NCI-H510A treated with DMSO at 0.1 percent for 48 hours (cell line): ENCODE measurements at regions not wholly inside any gene's neighbourhood (a gene's known extent, or its start where the extent isn't known, plus 50 kb on each side); places are given as distances from the start of the nearest gene placed in this dataset.

Experiments
- DNase-seq: peaks from one replicate; lab custom pipeline; 2025; lab: John Stamatoyannopoulos, UW

DNA sequence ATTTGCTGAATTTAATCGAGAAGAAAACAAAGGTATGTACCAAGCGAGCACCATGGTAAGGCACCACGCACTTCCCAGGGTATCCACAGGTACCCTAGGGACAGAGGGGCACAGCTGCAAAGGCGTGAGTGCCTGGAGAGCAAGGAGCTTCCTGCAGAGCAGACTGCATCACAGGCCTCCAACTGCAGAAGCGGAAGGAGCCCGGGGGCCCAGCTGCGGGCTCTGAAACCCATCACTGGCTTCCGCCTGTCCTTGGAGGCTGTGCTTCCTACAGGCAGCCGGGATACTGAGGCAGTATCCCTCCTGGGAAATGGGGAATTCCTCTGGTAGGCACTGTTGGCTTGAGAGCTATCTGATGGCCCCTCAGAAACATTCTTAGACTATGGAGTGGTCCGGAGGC, 217.4 kb upstream of the GMDS start:
- DNase-seq = no peak

- no peak for DNase-seq
Observed at GRCh38 chr6:2460216-2460745, 214.9 kb upstream of the GMDS start.

DNA sequence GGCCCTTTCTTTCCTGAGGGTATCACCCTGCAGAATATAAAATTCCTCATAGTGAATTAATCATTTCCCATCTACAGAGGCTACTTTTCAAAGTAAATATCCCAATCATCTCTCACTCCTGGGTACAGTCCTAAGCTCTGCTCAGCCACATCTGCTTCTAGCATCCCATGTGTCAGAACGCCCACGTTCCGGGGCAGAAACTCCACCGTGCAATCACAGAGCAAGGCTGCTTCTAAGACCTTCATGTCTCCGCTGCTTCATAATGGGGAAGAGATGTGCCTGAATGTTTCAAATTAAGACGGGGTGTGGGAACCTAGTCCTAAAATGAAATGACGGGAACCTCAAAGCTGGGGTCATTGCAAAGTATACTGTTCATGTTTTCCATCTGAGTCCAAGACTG, 208.8 kb upstream of the GMDS start:
- no peak for DNase-seq

DNA sequence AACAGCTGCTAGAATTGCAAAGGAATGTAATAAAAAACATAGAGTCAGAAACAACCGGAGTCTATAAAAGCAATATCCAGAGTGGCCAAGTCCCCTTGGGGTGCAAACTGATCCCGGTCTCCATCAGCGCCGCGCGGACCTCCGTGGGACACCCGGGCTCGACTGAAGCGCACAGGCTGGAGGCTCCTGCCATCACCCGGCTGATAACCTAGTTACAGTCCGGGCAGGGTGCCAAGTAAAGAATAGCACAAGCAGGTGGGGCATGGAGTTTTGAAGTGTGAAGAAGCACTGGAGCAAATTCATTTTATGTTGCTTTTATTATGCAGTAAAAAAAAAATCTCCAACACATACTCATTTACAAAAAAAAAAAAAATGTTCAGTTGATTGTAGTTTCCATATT, 205.1 kb upstream of the GMDS start:
- DNase-seq = peak; percentile 70

DNA sequence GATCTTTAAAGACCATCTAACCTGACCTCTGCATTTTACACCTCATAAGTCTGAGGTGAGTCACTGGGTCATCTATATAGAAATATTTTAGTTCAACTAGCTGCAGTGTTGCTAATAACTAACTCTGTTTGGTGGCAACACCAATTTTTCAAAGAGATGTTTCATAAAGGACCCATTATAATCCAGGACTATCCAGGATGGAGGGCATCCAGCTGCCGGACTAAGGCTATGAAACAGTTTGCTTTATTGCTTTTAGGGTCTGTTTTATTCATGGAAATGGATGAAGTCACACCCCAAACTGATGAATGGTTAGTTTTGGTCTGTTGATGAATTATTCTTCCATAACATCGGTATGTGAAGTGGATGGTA, 204.2 kb upstream of the GMDS start:
- DNase-seq = no peak

DNA sequence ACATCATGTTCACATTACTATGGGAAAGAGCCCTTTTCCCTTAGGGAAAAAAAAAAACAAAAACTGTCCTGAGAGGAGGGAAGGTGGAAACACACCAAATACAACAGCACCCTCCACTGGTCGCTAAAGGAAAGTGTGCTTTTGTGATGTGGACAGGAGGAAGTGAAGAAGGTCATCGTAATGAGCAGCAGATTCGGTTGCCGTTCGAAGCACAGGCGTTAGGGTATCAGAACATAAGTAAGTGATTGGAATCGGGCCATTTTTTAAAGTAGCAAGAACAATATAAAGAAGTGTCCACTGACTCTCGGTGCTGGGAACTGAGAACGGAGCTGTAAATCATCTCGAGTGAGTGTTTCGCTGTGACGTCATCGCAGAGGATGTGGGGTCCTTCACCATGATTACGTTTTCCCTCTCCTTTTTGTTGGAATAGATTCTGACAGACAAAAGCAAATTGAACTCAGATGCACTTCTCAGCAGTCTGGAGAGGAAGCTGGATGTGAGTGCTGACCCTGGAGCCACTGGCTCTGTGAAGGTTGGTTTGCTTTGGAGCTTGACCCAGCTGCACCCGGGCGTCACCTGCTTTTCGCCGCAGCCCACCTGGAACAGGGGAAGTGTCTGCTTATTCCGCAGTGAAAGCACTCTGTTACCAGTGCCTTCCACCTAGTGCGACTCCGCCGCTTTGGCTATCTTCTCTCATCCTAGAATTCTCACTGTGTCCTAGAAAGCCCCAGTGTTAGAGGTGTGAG, 203.6 kb upstream of the GMDS start:
- peak; percentile 75 for DNase-seq

DNA sequence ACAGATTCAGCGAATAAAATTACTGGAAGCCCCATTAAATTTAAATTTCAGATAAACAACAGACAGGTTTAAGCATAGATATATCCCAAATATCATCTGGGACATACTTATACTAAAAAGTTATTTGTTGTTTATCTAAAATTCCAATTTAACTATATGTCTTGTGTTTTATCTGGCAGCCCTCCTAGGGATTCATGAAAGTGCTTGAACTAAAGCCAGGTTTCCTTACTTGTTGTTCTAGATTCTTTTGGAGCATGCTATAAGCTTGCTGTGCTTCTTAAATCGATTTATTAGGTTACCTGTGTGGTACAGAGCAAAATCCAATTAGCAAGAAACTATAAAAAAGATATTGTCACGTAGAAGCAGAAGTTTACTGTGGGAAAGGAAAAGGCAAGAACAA, 202.5 kb upstream of the GMDS start:
- DNase-seq = no peak

DNA sequence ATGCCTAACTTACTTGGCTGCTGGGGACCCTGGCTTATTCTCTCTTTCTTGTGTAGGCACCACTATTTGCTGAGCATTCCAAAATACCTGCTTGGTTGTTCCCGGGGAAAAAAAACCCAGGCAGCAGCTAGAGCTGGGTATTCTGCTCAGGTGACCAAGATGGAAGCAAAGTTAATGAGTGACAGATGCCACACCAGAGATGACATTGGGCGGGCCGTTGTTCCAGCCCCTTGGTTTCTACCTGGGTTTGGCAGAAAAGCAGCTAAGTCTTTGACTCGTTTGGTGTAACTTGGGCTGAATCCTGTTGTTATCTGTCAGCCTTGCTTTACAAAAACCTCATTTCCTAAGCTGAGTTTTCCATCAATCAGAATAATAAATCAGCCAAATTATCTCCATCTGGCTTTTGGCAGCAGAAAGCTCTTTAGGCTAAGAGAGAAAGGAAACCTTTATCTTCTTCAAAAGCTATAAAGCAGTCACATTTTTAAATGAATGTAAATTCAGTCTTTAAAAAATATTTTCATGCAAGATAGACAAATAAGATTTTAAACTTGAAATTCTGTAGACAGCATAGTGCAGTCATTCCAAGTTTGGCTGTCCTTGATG, 202.0 kb upstream of the GMDS start:
- DNase-seq = no peak

- DNase-seq = no peak
Observed at GRCh38 chr6:2441601-2442475, 196.4 kb upstream of the GMDS start.

GRCh38 chr6:2440516-2440915, 195.1 kb upstream of the GMDS start:
- DNase-seq = no peak

- no peak for DNase-seq
Observed at GRCh38 chr6:2439632-2440031, 194.2 kb upstream of the GMDS start.

DNA sequence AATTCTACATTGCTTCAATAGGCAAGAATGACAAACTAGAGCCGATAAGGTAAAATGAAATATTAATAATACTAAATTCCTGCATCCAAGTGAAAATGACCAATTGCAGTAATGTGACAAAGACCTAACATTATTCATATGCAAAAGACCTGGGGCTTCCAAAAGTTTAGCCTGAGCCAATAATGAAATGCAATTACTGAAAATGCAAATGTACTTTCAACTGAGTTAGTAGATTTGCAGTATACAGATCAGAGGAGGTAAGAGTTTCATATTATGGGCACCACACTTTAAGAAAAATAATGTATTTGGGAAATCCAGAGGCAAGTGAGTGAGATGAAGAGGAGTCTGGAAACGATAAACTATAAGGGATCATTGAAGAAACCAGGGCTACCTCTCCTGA, 193.7 kb upstream of the GMDS start:
- no peak for DNase-seq

GRCh38 chr6:2436410-2437154, 191.2 kb upstream of the GMDS start:
- no peak for DNase-seq

DNA sequence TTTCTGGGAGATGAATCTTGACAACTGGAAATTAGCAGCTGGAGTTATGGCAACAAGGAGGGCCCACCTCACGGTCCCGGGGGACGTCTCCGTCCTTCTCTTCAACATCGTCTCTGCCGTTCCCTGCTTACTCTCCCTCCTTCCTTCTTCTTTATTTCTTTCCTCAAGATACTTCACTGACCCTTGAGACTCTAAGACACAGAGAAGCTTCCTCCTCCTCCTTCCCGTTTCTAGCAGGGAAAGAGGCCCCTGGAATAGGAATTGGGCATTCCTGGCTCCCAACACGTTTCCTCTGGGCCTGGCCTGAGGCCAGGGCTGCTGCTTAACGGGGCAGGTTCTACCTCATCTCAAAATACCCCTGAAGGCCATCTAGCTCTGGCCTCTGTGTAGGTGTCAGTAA, 189.9 kb upstream of the GMDS start:
- DNase-seq = no peak

- DNase-seq = no peak
Observed at GRCh38 chr6:2434912-2435311, 189.5 kb upstream of the GMDS start.

GRCh38 chr6:2434116-2434515, 188.7 kb upstream of the GMDS start:
- DNase-seq = no peak

DNA sequence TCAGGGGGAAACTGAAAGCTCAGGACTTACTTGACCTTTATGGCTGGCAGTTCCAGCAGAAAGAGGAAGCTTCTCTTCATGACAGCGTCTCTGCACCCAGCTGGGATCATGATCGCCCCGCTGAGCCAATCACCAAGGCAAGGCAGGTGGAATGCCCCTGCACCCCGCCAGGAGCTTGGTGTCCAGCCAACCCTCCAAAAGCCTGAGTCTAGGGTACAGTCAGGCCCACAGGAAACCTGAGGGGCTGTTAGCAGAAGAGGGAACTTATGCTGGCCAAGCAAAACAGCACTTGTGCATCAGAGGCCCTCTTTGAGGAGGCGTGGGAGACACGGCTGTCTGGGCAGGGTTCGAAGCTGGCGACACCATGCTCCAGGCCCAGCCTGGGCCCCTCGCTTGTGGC, 188.3 kb upstream of the GMDS start:
- no peak for DNase-seq

DNA sequence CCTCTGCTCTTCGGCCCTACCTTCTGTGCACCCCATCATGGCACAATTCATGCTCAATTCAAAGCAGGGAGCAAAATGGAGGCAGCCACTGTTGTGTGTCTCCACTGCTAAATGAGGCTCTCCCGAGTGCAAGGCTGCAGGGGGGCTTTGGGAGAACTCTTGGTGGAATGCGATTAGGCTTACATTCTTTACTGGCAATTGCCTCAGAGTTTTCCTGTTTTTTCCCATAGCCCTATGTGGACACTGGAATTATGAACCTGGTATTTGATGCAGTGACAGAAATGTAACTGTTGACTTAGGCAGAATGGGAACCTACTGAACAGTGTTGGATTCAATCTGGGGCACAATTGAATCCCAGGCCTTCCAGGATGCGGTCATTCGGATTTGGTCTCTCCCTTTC, 187.9 kb upstream of the GMDS start:
- DNase-seq = no peak

DNA sequence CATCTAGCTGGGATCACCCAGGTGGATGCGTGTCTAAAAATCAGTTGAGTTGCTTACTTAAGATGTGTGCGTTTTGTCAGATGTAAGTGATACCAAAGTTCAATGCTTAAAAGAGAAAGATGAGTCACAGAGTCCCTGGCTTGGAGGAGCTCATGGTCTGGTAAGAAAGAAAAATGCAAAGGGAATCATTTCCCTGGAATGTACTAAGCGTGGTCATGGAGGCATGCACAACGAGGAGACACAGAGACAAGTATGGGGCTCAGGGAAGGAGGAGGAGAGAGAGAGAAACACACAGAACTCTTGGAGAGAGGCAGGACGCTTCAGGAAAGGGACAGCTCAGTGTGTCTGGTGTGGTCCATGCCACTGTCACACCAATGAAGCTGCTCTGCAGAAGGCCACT, 186.9 kb upstream of the GMDS start:
- DNase-seq = no peak

GRCh38 chr6:2430612-2431011, 185.2 kb upstream of the GMDS start:
- DNase-seq = no peak

GRCh38 chr6:2429460-2429859, 184.1 kb upstream of the GMDS start:
- DNase-seq = no peak

- no peak for DNase-seq
Observed at GRCh38 chr6:2429032-2429431, 183.6 kb upstream of the GMDS start.
